ENCODE measurements at regions not wholly inside any gene's neighbourhood (a gene's known extent, or its start where the extent isn't known, plus 50 kb on each side); places are given as distances from the start of the nearest gene placed in this dataset.

DNA sequence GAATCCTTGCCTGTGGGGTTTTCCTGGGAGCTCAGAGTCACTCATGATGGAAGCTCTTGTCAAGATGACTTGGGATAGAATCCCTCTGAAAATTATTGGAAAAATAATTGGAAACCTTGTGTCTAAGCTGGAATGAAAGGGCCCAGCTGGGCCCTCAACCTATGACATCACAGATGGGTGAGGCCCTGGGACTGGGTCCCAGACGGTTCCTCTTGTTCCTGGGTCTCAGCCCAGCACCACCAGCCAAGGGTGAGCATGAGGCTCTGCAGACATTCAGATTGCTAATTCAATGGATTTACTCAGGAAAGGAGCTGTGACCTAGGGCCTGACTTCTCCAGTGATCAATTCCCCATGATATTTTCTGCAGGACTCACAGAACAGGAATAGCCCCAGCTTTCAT lies 188.3 kb upstream of the MYT1L start:
- Histone ChIP-seq H3K9ac (ENCODE audit: low read depth, low read length) (no peak overlapping the region), H3K79me1 (ENCODE audit: low read depth in 1 of 2, low read length in 2 of 2) (no peaks in the 10 kb centered on the region), H3K9me3 (ENCODE audit: control insufficient read depth, insufficient read depth, low read length) (peaks cover 36% of the 10 kb centered on the region), H2AK5ac (ENCODE audit: low read depth, low read length) (no peak overlapping the region), H3K18ac (ENCODE audit: low read depth, low read length) (no peak overlapping the region), H2BK15ac (ENCODE audit: low read depth, low read length) (no peak overlapping the region), H4K8ac (ENCODE audit: low read depth in 2 of 2, low read length in 2 of 2) (no peak overlapping the region), H3K4ac (ENCODE audit: low read depth, low read length) (no peak overlapping the region), H4K5ac (ENCODE audit: low read depth, low read length) (no peak overlapping the region), H2AFZ (replicated peaks; ENCODE audit: low read length, poor library complexity) (no peak overlapping the region), H3K9me1 (ENCODE audit: insufficient read depth, low read length) (no peaks in the 10 kb centered on the region), H3K4me2 (ENCODE audit: low read depth, low read length) (no peak overlapping the region), H2BK120ac (ENCODE audit: low read depth, low read length) (no peak overlapping the region), H2BK20ac (ENCODE audit: low read depth, low read length) (no peak overlapping the region), H2AK9ac (replicated peaks; ENCODE audit: low read depth, low read length, poor library complexity) (no peak overlapping the region), H3K4me3 (ENCODE audit: insufficient read depth, low read depth, low read length) (no peak overlapping the region), H3K56ac (ENCODE audit: extremely low read depth, insufficient read depth, low read length) (no peak overlapping the region), H3K4me1 (ENCODE audit: control insufficient read depth, insufficient read depth, low read length) (no peaks in the 10 kb centered on the region), H4K91ac (ENCODE audit: insufficient read depth, low read depth, low read length) (no peak overlapping the region), H3K23ac (ENCODE audit: low read depth, low read length) (no peak overlapping the region), H3K14ac (replicated peaks; ENCODE audit: low read depth, low read length) (no peak overlapping the region), H2BK5ac (ENCODE audit: low read depth, low read length, poor library complexity, severe bottlenecking) (no peak overlapping the region), H3K27ac (ENCODE audit: insufficient read depth, low read length) (no peak overlapping the region), H3K36me3 (ENCODE audit: control insufficient read depth, insufficient read depth, low read length) (no peaks in the 10 kb centered on the region), H3K27me3 (ENCODE audit: control insufficient read depth, insufficient read depth, low read length) (no peaks in the 10 kb centered on the region), H4K20me1 (ENCODE audit: insufficient read depth, low read length) (no peaks in the 10 kb centered on the region)
- in situ Hi-C loops (cut with MboI; ENCODE audit: low sequenced_read_pairs) = no loop called here
- intact Hi-C loops (cut with micrococcal nuclease) = no loop called here
- ChIA-PET CTCF (no interaction called here), POLR2A (ENCODE audit: unreplicated experiment) (no interaction called here)
- DNase-seq (no peak), ATAC-seq (ENCODE audit: low read depth) (no peak)
- WGBS, 2 experiments (ENCODE audit: extremely low coverage in 2 of 2, insufficient read length in 1 of 2) = 40% methylated on average over 1 of the region's 1 CpG; no CpG with 5 or more reads in 1 of the 2 experiments
- dilution Hi-C loops (cut with HindIII; ENCODE audit: low sequenced_read_pairs, unreplicated experiment) = no loop called here
- BruUV-seq (replicated peaks) = no TSS peak
- TF ChIP-seq MAFK (IDR thresholded peaks at IDR 0.05; ENCODE audit: low read depth, low read length) (no peak), MXI1 (IDR thresholded peaks at IDR 0.05; ENCODE audit: borderline replicate concordance, low read depth, low read length) (no peak), RAD21 (IDR thresholded peaks at IDR 0.05; ENCODE audit: low read length) (no peak), CEBPB (IDR thresholded peaks at IDR 0.05; ENCODE audit: low read depth, low read length) (no peak), SMC3 (IDR thresholded peaks at IDR 0.05; ENCODE audit: low read depth, low read length) (no peak), BHLHE40 (IDR thresholded peaks at IDR 0.05; ENCODE audit: low read depth, low read length) (no peak), CHD1 (IDR thresholded peaks at IDR 0.05; ENCODE audit: low read depth, low read length) (no peak), RCOR1 (IDR thresholded peaks at IDR 0.05; ENCODE audit: insufficient replicate concordance, low read length) (no peak), NFE2L2 (IDR thresholded peaks at IDR 0.05; ENCODE audit: low read depth, low read length) (no peak), POLR2A (IDR thresholded peaks at IDR 0.05; ENCODE audit: low read depth, low read length) (no peak), FOS (IDR thresholded peaks at IDR 0.05; ENCODE audit: low read depth, low read length) (no peak), MAZ (IDR thresholded peaks at IDR 0.05; ENCODE audit: borderline replicate concordance, low read depth, low read length) (no peak)
- TF ChIP-seq, protein P1, sequence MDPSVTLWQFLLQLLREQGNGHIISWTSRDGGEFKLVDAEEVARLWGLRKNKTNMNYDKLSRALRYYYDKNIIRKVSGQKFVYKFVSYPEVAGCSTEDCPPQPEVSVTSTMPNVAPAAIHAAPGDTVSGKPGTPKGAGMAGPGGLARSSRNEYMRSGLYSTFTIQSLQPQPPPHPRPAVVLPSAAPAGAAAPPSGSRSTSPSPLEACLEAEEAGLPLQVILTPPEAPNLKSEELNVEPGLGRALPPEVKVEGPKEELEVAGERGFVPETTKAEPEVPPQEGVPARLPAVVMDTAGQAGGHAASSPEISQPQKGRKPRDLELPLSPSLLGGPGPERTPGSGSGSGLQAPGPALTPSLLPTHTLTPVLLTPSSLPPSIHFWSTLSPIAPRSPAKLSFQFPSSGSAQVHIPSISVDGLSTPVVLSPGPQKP (IDR thresholded peaks at IDR 0.05; ENCODE audit: borderline replicate concordance, low read depth, low read length) = no peak
- TF ChIP-seq, protein P2, sequence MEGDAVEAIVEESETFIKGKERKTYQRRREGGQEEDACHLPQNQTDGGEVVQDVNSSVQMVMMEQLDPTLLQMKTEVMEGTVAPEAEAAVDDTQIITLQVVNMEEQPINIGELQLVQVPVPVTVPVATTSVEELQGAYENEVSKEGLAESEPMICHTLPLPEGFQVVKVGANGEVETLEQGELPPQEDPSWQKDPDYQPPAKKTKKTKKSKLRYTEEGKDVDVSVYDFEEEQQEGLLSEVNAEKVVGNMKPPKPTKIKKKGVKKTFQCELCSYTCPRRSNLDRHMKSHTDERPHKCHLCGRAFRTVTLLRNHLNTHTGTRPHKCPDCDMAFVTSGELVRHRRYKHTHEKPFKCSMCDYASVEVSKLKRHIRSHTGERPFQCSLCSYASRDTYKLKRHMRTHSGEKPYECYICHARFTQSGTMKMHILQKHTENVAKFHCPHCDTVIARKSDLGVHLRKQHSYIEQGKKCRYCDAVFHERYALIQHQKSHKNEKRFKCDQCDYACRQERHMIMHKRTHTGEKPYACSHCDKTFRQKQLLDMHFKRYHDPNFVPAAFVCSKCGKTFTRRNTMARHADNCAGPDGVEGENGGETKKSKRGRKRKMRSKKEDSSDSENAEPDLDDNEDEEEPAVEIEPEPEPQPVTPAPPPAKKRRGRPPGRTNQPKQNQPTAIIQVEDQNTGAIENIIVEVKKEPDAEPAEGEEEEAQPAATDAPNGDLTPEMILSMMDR (conservative IDR thresholded peaks at IDR 0.05; ENCODE audit: low read depth, low read length) = no peak
- TF ChIP-seq, protein P3, sequence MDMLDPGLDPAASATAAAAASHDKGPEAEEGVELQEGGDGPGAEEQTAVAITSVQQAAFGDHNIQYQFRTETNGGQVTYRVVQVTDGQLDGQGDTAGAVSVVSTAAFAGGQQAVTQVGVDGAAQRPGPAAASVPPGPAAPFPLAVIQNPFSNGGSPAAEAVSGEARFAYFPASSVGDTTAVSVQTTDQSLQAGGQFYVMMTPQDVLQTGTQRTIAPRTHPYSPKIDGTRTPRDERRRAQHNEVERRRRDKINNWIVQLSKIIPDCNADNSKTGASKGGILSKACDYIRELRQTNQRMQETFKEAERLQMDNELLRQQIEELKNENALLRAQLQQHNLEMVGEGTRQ (IDR thresholded peaks at IDR 0.05; ENCODE audit: low read depth, low read length) = no peak
